Activated CD4-positive, alpha-beta T cell treated with anti-CD3 and anti-CD28 coated beads for 1 hour (primary cell): ENCODE measurements at regions not wholly inside any gene's neighbourhood (a gene's known extent, or its start where the extent isn't known, plus 50 kb on each side); places are given as distances from the start of the nearest gene placed in this dataset.

Source experiments
- DNase-seq: peaks from one replicate; pipeline ENCODE4 v3.0.0-alpha.2; 2020

GRCh38 chr6:6897140-6897539, 210.6 kb upstream of the RREB1 start:
- no peak for DNase-seq

GRCh38 chr6:6900569-6901204, 207.1 kb upstream of the RREB1 start:
- no peak for DNase-seq

GRCh38 chr6:6901205-6901719, 206.5 kb upstream of the RREB1 start:
- no peak for DNase-seq

- DNase-seq: no peak
Observed at GRCh38 chr6:6901945-6902344, 205.8 kb upstream of the RREB1 start.

GRCh38 chr6:6905961-6906518, 201.7 kb upstream of the RREB1 start:
- DNase-seq: no peak

GRCh38 chr6:6906570-6907213, 201.1 kb upstream of the RREB1 start:
- DNase-seq: no peak

- no peak for DNase-seq
Observed at GRCh38 chr6:6907286-6907685, 200.5 kb upstream of the RREB1 start.

- DNase-seq: no peak
Observed at GRCh38 chr6:6908121-6908520, 199.6 kb upstream of the RREB1 start.

GRCh38 chr6:6909111-6909510, 198.7 kb upstream of the RREB1 start:
- no peak for DNase-seq

- DNase-seq: no peak
Observed at GRCh38 chr6:6910734-6911295, 196.9 kb upstream of the RREB1 start.

- DNase-seq: no peak
Observed at GRCh38 chr6:6911391-6911790, 196.4 kb upstream of the RREB1 start.

- DNase-seq: no peak
Observed at GRCh38 chr6:6912817-6913744, 194.7 kb upstream of the RREB1 start.

GRCh38 chr6:6915219-6915618, 192.5 kb upstream of the RREB1 start:
- no peak for DNase-seq

- DNase-seq: no peak
Observed at GRCh38 chr6:6915813-6916547, 191.8 kb upstream of the RREB1 start.

- DNase-seq: no peak
Observed at GRCh38 chr6:6916598-6916997, 191.2 kb upstream of the RREB1 start.

GRCh38 chr6:6918216-6918983, 189.4 kb upstream of the RREB1 start:
- no peak for DNase-seq

GRCh38 chr6:6919173-6919572, 188.6 kb upstream of the RREB1 start:
- no peak for DNase-seq

GRCh38 chr6:6920114-6920986, 187.4 kb upstream of the RREB1 start:
- DNase-seq: no peak

GRCh38 chr6:6920987-6921313, 186.8 kb upstream of the RREB1 start:
- DNase-seq: no peak

GRCh38 chr6:6922166-6922565, 185.6 kb upstream of the RREB1 start:
- no peak for DNase-seq

- DNase-seq: no peak
Observed at GRCh38 chr6:6923605-6924004, 184.2 kb upstream of the RREB1 start.
